SU-DHL-6 (cell line): ENCODE measurements at regions not wholly inside any gene's neighbourhood (a gene's known extent, or its start where the extent isn't known, plus 50 kb on each side); places are given as distances from the start of the nearest gene placed in this dataset.

ENCODE experiments used
- H2AFZ ChIP-seq: fragments of 200-600 bp; sonication (generic); 2 replicates; pipeline ENCODE4 v1.6.1; 2014; ENCODE audit warnings: low read depth, mild to moderate bottlenecking, moderate library complexity, mixed read lengths, antibody characterized with exemption, low read length; ENCODE audit not compliant: severe bottlenecking
- H3F3A ChIP-seq: fragments of 200-600 bp; shearing (Covaris generic); 2 replicates; pipeline ENCODE4 v1.6.0; 2016; ENCODE audit warnings: antibody characterized with exemption, mild to moderate bottlenecking; ENCODE audit not compliant: insufficient read depth
- H3K27ac ChIP-seq: fragments of 200-600 bp; sonication (generic); 2 replicates; pipeline ENCODE4 v1.5.1; 2016; ENCODE audit warnings: low read depth, mild to moderate bottlenecking, low read length, moderate library complexity, mixed read lengths
- H3K27me3 ChIP-seq: fragments of 200-600 bp; sonication (generic), shearing (Covaris generic); 2 replicates; pipeline ENCODE4 v1.6.0; 2014; ENCODE audit warnings: mild to moderate bottlenecking, low read length
- H3K36me3 ChIP-seq: fragments of 200-600 bp; sonication (generic); 2 replicates; pipeline ENCODE4 v1.6.1; 2014; ENCODE audit warnings: mild to moderate bottlenecking, low read length, mixed read lengths
- H3K4me2 ChIP-seq: fragments of 300-600, 200-600 bp; shearing (Covaris generic), sonication (generic); 2 replicates; pipeline ENCODE4 v1.6.0; 2014; ENCODE audit warnings: low read length, low read depth, mild to moderate bottlenecking; ENCODE audit not compliant: poor library complexity, severe bottlenecking
- H3K4me3 ChIP-seq: fragments of 200-600 bp; sonication (generic); 2 replicates; pipeline ENCODE4 v1.5.1; 2014; ENCODE audit warnings: antibody characterized with exemption, low read length, mild to moderate bottlenecking, mixed read lengths; ENCODE audit not compliant: insufficient read depth, poor library complexity, severe bottlenecking
- H3K79me2 ChIP-seq: fragments of 200-600 bp; sonication (generic); 2 replicates; pipeline ENCODE4 v1.6.1; 2014; ENCODE audit warnings: mild to moderate bottlenecking, low read length, moderate library complexity; ENCODE audit not compliant: insufficient read depth
- H3K9ac ChIP-seq: fragments of 200-600 bp; sonication (generic); 2 replicates; pipeline ENCODE4 v1.7.0; 2014; ENCODE audit warnings: mild to moderate bottlenecking, low read length
- H3K9me2 ChIP-seq: fragments of 200-600 bp; sonication (generic); replicated peaks from 2 replicates; pipeline ENCODE4 v1.6.1; 2014; ENCODE audit warnings: low read length; ENCODE audit not compliant: insufficient read depth
- H3K9me3 ChIP-seq: fragments of 200-600 bp; sonication (generic); 2 replicates; pipeline ENCODE4 v1.6.1; 2014; ENCODE audit warnings: low read length, mixed read lengths; ENCODE audit not compliant: insufficient read depth
- H4K20me1 ChIP-seq: fragments of 200-600 bp; sonication (generic); 2 replicates; pipeline ENCODE4 v1.6.1; 2014; ENCODE audit warnings: low read depth, mild to moderate bottlenecking, antibody characterized with exemption, low read length, moderate library complexity, mixed read lengths
- CTCF ChIP-seq: fragments of 200-600 bp; sonication (generic); IDR thresholded peaks from one replicate; pipeline ENCODE4 v1.5.1; 2017; ENCODE audit warnings: antibody characterized with exemption, mild to moderate bottlenecking, low read length, moderate library complexity; ENCODE audit not compliant: insufficient read depth, poor library complexity, severe bottlenecking
- EZH2phosphoT487 ChIP-seq: fragments of 200-600 bp; sonication (generic), shearing (Covaris generic); conservative IDR thresholded peaks from 2 replicates; pipeline ENCODE4 v1.6.1; 2018; ENCODE audit warnings: mild to moderate bottlenecking, antibody characterized with exemption, low read length, moderate library complexity, mixed read lengths

DNA sequence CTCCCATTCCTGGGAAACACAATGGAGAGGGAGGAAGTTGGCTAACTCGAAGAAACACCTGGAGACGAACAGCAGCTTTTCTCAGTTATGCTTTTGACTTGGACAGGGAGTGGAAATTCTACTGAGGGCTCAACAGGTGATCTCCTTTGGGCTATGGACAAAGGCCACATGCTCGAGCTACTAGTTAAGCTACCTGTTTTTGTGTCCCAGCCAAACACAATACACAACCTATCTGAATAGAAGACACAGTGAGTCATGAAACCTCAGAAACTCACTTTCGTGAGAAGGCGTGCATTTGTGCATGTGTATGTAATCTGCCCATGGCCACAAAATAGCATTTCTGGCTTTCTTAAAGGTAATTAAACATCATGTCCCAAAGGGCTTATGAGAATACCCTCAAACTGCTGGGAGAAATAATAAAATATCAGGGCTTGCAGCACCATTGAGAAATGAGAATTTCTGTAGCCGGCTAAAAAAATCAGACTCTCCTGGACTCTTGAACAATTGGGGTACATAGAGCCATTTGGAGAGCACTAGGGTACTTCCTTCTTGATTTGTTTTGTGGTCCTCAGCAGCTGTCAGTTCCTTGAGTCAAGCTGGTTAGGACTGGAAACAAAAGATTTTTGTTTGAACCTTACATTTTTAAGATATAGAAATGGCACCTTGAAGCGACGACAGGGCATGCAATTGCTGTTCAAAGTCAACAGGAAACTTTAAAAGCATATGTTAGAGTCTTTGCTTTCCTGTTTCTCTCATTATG lies 85.5 kb upstream of the PTHLH start:
- H3K4me2 ChIP-seq, result no peak overlapping the region
- H3K36me3 ChIP-seq, result no peaks in the 10 kb centered on the region
- TF ChIP-seq EZH2phosphoT487 (no peak), CTCF (no peak)
- H3F3A ChIP-seq, result no peaks in the 10 kb centered on the region
- no peaks in the 10 kb centered on the region for H4K20me1 ChIP-seq
- H3K27me3 ChIP-seq, result no peaks in the 10 kb centered on the region
- H3K4me3 ChIP-seq, result no peak overlapping the region
- no peaks in the 10 kb centered on the region for H3K9me2 ChIP-seq
- no peak overlapping the region for H3K27ac ChIP-seq
- H2AFZ ChIP-seq, result no peak overlapping the region
- H3K9me3 ChIP-seq, result no peaks in the 10 kb centered on the region
- H3K79me2 ChIP-seq, result no peaks in the 10 kb centered on the region
- no peak overlapping the region for H3K9ac ChIP-seq

GRCh38 chr12:28059220-28059619 lies 86.7 kb upstream of the PTHLH start:
- TF ChIP-seq EZH2phosphoT487 (no peak), CTCF (no peak)
- Histone ChIP-seq H3K36me3 (no peaks in the 10 kb centered on the region), H3K27ac (no peak overlapping the region), H4K20me1 (no peaks in the 10 kb centered on the region), H3K9me3 (no peaks in the 10 kb centered on the region), H3K9ac (no peak overlapping the region), H3K4me2 (no peak overlapping the region), H3K79me2 (no peaks in the 10 kb centered on the region), H3K9me2 (no peaks in the 10 kb centered on the region), H3K27me3 (no peaks in the 10 kb centered on the region), H2AFZ (no peak overlapping the region), H3F3A (no peaks in the 10 kb centered on the region), H3K4me3 (no peak overlapping the region)

DNA sequence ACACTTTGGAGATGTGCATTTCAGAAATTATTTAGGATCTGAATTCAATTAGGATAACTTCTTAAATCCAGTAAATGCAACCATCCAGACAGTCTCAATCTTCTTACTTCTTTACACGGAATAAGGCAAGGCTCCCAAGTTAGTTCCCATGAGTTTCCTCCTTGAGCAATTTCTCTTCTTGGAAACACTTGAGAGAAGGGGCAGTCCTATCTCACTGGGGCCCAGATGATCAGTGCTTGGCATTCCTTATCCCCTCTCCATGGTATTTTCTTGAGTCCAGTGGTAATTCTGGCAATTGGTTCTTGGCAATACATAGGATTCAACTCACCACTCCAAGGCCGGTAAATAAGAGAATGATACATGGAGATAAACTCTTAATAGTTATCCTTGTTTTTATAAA lies 87.1 kb upstream of the PTHLH start:
- no peak overlapping the region for H3K4me3 ChIP-seq
- H3K27ac ChIP-seq, result no peak overlapping the region
- H3K36me3 ChIP-seq, result no peaks in the 10 kb centered on the region
- no peak overlapping the region for H3K4me2 ChIP-seq
- no peak overlapping the region for H3K9ac ChIP-seq
- no peaks in the 10 kb centered on the region for H3K27me3 ChIP-seq
- no peak overlapping the region for H2AFZ ChIP-seq
- no peaks in the 10 kb centered on the region for H3K9me3 ChIP-seq
- no peaks in the 10 kb centered on the region for H3F3A ChIP-seq
- no peaks in the 10 kb centered on the region for H3K9me2 ChIP-seq
- no peaks in the 10 kb centered on the region for H4K20me1 ChIP-seq
- no peaks in the 10 kb centered on the region for H3K79me2 ChIP-seq
- TF ChIP-seq EZH2phosphoT487 (no peak), CTCF (no peak)
